NCI-H1105 treated with DMSO at 0.1 percent for 48 hours (cell line): ENCODE measurements at regions not wholly inside any gene's neighbourhood (a gene's known extent, or its start where the extent isn't known, plus 50 kb on each side); places are given as distances from the start of the nearest gene placed in this dataset.
"Not testable (repeated sequence)": the region's sequence is repeated elsewhere in the genome, so short reads cannot be mapped to it uniquely, and the experiment has no call there.

Experiments used
- DNase-seq: peaks from one replicate; lab custom pipeline; 2025; lab: John Stamatoyannopoulos, UW

GRCh38 chr12:68984796-68985573 lies 52.0 kb upstream of the CPM start:
- no peak for DNase-seq

GRCh38 chr12:68997526-68997925 lies 64.6 kb upstream of the CPM start:
- DNase-seq, result not testable (repeated sequence)

GRCh38 chr12:68998041-68998440 lies 65.1 kb upstream of the CPM start:
- DNase-seq, result no peak

DNA sequence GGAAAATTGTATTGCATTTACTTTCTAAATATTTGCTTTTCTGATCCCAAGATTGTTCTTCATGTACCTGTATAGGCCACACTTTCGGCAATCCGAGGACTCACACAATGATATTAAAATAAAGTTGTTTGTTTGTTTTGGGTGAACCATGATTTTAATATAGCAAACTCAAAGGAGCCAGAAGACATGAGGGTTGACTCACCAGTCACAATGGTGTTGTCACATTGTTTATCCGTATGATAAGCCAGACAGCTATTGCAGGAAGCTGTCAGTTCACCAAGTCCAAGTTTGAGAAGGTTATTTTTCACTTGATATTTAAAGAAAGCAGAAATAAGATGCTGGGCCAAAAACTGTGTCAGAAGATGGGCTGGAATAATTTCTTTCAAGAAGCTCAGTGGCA lies 67.1 kb upstream of the CPM start:
- no peak for DNase-seq

DNA sequence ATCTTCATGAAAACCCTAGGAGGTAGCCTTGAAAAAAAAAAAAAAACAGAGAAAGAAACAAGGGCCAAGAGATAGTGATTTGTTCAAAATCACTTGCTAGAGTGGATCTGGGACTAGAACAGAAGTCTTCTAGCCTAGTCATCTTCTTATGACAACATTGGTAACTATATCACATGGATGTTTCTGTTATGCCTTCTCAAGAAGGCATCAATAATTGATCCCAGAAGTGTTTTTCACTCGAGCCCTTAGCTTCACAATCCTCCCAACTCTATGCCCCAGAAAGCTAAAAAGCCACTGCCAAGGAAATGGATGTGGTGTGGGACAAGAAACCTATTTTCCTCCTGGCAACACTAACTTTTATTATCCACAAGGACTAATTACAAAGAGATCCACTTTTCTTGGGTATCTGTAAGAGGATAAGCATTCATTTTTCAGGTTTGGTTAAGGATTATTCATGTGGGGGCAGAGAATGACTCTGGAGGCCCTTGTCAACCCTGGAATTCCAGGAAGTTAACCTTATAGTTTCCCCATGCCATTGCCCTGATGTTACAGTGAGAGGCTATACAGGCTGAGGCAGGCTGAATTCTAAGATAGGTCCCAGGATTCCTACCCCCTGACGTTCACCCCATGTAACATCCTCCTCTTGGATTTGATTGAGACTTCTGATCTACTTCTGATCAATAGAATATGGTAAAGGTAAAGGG lies 67.7 kb upstream of the CPM start:
- DNase-seq, result no peak

DNA sequence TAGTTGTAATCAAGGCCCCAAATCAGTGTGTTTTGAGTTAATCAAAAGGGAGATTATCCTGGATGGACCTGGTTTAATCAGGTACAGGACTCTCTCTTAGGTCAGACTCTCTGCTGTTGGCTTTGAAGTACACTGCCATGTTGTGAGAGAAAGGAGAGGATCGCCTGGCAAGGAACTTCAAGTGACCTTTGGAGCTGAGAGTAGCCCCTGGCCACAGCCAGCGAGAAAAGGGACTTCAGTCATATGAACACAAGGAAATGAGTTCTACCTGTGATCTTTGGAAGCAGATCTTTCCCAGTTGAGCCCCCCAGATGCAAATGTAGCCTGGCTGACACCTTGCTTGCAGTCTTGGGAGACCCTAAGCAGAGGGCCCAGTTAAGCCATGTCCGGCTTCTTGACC lies 68.3 kb upstream of the CPM start:
- no peak for DNase-seq

DNA sequence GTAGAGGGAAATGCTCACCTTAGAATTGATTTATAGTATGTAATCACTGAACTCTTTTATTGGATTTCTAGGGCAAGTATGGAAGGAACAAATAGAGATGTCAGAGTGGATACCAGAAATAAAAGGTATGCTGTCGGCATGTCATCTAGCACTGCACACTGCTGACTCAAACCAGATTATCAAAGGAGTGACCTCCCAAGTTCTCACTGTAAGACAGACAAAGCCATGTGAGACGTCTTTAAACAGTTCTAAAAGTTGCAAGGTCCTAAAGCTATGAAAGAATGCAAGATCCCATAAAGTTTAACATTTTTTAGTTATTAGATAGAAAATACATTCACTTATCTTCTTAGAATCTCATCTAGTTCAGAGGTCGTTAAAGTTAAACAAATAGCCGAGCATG lies 70.0 kb upstream of the CPM start:
- no peak for DNase-seq

DNA sequence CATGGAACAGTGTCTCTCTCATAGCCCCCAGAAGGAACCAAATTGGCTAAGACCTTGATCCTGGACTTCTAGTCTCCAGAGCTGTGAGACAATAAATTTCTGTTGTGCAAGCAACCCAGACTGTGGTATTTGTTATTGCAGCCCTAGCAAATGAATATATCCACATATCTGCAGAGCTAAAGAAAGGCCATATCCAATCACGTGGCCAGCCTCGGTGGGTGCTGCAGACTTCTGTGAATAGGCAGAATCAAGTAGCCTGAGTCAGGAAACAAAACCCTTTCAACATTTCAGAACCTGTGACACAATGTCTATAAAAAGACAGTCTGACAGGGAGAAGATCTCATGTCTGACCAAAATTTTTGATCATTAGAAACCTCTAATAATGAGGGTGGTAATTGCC lies 71.0 kb upstream of the CPM start:
- DNase-seq, result no peak

DNA sequence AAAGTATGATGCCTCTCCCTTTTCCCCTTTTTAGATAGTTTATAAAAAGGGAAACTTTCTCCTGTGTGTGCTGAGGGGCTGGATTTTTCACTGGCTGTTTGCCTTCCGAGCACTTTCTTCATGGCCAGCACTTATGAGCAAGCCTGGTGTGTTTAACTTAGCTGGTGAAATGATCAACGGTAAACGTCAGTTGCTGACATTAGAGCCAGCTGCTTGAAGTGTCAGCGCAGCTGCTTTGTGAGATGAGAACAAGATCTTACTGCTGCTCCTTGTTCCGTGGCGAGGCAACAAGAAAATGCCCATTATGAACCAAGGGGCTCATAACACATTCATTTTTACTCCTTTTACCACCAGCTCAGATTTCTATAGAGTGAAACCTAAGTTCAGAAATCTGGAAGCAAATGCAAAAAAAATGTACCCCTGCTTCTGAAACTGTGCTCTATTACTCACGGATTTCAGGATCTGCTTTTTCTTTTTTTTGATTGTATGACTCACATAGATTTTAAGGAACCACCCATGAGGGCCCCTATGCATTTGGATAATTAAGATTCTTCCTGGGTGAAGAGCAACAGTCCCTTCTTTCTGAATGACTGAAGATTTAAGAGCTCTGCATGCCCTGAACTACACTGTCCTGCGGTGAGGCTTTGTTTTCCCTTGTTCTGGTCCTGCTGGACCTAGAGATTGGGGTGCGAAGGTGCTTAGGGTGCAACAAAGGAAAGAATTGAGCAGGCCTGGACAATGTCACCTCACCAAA lies 74.3 kb upstream of the CPM start:
- peak; percentile 69 for DNase-seq

DNA sequence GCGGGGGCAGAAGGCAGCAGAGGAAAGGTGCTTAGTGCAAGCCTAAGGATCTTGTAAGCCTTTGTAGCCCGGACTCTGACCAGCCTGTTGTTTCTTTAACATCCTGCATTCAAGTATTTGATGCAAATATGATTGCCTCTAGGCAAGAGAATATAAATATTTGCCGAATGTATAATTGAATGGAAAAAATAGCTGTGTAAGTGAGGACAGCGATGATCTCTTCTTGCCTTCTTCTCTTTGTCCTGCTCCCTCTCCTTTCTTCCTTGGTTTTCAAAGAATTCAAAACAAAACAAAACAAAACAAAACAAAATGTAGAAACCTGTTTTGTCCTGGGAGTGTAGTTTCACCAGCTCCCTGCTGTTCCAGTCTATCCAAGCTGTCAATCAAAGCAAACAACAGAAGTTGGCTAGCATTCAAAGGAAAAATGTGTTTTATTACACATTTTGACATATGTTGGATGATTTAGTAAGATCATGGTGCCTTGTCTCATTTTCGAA lies 74.9 kb upstream of the CPM start:
- DNase-seq, result peak; percentile 34

GRCh38 chr12:69008520-69008919 lies 75.5 kb upstream of the CPM start:
- DNase-seq, result peak; percentile 30

GRCh38 chr12:69014047-69014446 lies 81.1 kb upstream of the CPM start:
- DNase-seq, result no peak

- DNase-seq, result no peak
Measured at GRCh38 chr12:69015017-69015416, 82.0 kb upstream of the CPM start.

- DNase-seq, result no peak
Measured at GRCh38 chr12:69015831-69016230, 82.9 kb upstream of the CPM start.

DNA sequence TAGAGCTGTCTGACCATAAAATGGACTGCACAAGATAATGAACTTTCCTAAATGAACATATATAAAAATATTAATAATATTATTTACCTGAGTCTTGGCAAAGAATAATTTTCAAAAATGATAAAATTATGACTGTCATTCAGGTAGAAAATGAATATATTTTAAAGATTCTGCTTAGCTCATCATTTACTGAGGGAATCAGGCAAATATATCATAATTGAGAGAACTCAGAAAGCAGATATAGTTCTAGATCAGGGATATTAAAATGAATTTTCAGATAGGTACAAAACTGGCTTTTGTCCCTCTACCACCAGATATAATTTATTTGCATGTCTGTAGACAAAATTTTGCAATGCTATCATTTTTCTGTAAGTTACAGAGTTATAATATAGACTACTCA lies 86.1 kb upstream of the CPM start:
- no peak for DNase-seq

GRCh38 chr12:69019910-69020309 lies 86.9 kb upstream of the CPM start:
- no peak for DNase-seq

DNA sequence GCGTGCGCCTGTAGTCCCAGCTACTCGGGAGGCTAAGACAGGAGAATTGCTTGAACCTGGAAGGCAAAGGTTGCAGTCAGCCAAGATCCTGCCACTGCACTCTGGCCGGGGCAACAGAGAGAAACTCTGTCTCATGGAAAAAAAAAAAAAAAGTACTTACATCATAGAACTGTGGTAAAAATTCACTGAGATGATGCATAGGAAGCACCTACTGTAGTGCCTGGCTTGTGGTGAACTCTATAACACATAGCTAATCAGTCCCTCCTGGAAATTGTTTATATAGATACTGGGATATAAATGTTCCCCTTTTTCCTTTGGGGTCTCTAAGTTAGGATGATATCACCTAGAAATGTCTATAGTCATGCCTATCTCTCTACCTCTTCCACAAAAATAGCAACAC lies 89.7 kb upstream of the CPM start:
- no peak for DNase-seq

- DNase-seq, result no peak
Measured at GRCh38 chr12:69023840-69024239, 90.9 kb upstream of the CPM start.

GRCh38 chr12:69024413-69024812 lies 91.4 kb upstream of the CPM start:
- DNase-seq, result no peak

- no peak for DNase-seq
Measured at GRCh38 chr12:69024907-69025306, 91.9 kb upstream of the CPM start.

DNA sequence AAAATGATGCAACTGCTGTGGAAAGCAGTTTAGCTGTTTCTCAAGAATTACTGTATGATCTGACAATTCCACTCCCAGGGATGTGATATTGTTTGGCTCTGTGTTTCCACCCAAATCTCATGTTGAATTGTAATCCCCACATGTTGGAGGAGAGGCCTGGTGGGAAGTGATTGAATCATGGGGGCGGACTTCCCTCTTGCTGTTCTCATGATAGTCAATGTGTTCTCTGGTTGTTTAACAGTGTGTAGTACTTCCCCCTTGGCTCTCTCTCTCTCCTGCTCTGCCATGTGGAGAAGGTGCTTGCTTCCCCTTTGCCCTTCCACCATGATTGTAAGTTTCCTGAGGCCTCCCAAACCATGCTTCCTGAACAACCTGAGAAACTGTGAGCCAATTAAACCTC lies 93.4 kb upstream of the CPM start:
- DNase-seq, result no peak

GRCh38 chr12:69027411-69027881 lies 94.5 kb upstream of the CPM start:
- DNase-seq, result no peak
